22Rv1 (cell line): ENCODE measurements at regions not wholly inside any gene's neighbourhood (a gene's known extent, or its start where the extent isn't known, plus 50 kb on each side); places are given as distances from the start of the nearest gene placed in this dataset.

Source experiments
- H3K27ac ChIP-seq: fragments of 450-650 bp; 2 replicates; pipeline ENCODE4 v1.5.1; 2017
- ZFX ChIP-seq: fragments of 450-650 bp; IDR thresholded peaks from 2 replicates; pipeline ENCODE4 v1.6.1; 2017; ENCODE audit warnings: antibody characterized with exemption, borderline replicate concordance
- TF ChIP-seq, protein P1 (sequence below): fragments of 450-650 bp; IDR thresholded peaks from 2 replicates; pipeline ENCODE4 v1.5.1; 2017; ENCODE audit warnings: mild to moderate bottlenecking

DNA sequence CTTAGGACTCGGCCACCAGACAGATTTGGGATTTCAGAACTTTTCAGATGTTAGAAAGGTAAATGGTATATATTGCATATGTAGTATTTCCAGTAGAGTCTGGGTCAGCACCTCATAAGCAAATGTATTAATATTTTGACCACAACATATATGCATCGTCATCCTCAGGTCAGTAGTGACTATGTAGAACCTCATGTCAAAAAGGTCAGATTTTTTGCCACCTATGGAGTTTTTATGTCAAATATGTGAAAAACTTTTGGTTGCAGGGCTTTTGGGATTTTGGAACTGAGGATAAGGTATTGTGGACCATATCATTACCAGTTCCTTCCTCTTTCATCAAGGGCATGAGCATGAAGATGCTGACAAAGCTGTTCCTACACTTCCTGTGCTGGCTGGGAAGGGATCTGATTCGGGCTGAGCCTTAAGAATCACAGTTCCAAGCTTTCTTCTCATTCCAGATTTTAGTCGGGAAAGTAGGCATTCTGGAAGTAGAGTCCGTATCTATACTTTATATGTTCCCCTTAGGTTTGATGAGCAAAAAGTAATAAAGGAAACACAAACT, 183.0 kb upstream of the PGRMC2 start:
- H3K27ac ChIP-seq, result no peak overlapping the region

DNA sequence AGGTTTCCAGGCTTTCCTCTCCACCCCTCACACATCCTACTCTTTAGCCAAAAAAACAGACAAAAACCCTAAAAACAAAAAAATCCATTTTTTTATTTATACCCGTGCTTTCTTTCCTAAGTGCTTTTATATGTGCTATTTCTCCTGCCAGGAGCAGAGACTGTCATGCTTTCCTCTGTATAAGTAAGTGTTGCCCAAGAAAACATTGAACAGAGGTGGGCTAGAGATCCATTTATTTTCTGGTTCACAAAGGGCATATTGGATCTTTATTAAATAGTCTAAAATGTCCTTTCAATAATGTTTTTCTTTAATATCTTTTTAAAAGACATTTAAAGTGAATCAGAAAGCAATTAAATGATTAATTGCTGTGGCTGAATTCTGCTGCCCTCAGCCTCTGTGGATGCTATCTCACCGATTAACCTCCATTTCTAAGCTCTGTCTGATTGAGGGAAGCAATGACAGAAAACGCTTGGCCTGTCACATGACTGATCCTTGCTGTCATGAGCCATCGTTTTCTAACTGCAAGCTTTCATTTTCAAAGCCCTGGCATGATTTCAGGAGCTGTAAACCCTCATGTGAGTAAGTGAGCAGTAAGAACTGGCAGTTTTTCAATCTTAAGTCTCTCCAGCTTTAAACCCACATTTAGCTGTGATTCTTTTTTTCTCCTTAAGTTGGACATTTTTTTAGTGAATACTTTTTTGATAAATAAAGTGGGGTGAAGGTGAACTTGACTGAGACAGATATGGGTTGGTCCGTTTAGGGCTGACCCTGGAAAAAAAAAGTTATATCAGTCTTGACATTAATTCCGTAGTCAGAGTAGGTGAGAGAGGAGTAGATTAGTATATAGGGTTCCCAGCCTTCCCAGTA, 180.7 kb upstream of the PGRMC2 start:
- TF ChIP-seq, protein P1, sequence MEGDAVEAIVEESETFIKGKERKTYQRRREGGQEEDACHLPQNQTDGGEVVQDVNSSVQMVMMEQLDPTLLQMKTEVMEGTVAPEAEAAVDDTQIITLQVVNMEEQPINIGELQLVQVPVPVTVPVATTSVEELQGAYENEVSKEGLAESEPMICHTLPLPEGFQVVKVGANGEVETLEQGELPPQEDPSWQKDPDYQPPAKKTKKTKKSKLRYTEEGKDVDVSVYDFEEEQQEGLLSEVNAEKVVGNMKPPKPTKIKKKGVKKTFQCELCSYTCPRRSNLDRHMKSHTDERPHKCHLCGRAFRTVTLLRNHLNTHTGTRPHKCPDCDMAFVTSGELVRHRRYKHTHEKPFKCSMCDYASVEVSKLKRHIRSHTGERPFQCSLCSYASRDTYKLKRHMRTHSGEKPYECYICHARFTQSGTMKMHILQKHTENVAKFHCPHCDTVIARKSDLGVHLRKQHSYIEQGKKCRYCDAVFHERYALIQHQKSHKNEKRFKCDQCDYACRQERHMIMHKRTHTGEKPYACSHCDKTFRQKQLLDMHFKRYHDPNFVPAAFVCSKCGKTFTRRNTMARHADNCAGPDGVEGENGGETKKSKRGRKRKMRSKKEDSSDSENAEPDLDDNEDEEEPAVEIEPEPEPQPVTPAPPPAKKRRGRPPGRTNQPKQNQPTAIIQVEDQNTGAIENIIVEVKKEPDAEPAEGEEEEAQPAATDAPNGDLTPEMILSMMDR, result no peak
- TF ChIP-seq ZFX, result no peak
- H3K27ac ChIP-seq, result no peak overlapping the region

More for the DNA sequence above, 183.0 kb upstream of the PGRMC2 start:
- TF ChIP-seq, protein P1, result no peak
- no peak for TF ChIP-seq ZFX

DNA sequence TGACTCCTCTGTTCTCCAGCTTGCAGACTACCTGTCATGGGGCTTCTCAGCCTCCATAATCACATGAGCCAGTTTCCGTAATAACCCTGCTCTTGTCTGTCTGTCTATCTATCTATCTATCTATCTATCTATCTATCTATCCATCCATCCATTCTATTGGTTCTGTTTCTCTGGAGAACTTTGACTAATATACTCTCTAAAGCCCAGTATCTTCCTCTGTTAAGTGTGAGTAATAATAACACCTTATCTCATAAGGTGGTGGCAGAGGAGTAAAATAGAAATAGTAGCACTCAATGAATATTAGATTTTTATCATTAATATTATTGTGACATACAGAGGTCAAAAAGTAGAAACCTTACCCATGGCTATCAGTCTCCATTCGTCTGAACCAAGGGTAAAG, 177.9 kb upstream of the PGRMC2 start:
- no peak overlapping the region for H3K27ac ChIP-seq

DNA sequence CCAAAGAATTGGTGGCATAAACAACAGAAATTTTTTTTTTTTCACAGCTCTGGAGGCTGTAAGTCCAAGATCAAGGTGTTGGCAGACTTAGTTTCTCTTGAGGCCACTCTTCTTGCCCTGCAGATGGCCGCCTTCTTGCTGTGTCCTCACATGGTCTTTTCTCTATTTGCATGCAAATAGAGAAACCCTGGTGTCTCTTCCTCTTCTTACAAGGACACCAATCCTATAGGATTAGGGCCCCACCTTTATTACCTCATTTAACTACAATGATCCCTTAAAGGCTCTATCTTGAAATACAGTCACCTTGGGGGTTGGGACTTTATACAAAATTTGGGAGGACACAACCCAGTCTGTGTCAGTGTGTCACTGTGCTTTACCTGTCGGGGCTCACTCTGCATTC, 175.4 kb upstream of the PGRMC2 start:
- H3K27ac ChIP-seq, result no peak overlapping the region
- TF ChIP-seq ZFX, result no peak
- TF ChIP-seq, protein P1, result no peak

More for the DNA sequence above, 177.9 kb upstream of the PGRMC2 start:
- TF ChIP-seq ZFX, result no peak
- TF ChIP-seq, protein P1, result no peak

DNA sequence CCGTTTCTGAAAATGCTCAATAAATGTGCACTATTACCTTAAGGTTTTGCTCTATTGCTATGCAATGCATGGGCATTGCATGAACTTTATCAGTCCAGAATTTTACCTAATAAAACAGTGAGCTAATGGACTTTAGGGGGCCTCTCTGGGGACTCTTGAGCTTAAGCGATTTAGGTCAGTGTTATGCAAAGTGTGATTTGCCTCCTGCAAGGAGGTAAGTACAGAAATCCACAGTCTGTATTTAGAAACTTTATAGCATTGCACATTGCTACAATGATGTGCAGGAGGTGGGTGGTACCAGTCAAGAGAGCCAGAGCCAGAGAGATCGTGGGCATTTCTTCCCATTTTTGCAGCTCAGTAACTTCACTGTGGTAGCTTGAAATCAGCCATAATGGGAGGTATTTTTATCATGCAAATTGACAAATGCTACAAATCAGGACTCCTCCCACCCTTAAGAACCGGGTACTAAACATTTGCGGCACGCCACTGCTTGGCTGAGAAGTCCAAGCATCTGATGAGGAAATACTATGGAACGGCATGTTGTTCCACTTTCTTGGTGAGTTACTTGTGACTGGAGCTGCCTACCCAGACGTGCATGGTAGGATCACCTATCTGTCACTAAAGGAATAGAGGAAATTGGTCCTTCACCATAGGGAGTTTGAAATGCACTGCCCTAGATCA, 174.6 kb upstream of the PGRMC2 start:
- TF ChIP-seq, protein P1, result no peak
- TF ChIP-seq ZFX, result no peak
- no peak overlapping the region for H3K27ac ChIP-seq

DNA sequence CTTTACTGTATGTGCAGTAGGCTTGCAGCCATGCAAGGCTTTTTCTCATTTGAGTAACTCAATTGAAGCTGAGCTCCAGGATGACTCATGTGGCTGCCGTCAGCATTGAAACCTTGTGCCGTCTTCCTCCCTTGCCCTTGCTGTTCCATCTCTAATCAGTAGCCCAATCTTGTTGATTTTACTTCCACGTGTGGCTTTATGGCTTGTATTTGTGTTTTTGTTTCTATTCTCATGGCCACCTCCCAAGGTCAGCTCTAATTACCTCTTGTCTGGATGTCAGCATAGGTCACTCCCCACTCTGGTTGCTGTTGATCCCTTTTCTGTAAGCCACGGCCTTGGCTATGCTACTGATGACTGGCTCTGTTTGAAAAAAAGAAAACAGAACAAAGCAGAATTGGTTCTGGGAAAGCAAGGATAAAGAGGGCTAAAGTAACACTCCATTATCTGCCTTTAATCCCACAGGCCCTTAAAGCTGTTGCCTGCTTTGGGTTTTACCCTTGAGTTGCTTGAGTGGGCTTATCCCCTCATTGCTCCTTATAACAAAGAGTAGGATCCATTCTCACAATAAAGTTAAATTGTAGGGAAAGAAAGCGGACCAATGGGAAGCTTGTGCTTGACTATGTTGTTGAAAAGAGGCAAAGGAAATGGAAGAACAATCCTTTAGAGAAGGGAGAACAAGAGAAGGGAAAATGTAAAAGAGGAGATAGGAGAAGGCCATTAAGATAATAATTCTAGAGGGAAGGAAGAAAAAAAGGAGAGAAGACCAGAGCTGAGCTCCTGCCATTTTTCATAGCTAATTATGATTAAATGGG, 173.9 kb upstream of the PGRMC2 start:
- TF ChIP-seq, protein P1, result no peak
- TF ChIP-seq ZFX, result no peak
- no peak overlapping the region for H3K27ac ChIP-seq
